H1 (cell line): ENCODE measurements at regions not wholly inside any gene's neighbourhood (a gene's known extent, or its start where the extent isn't known, plus 50 kb on each side); places are given as distances from the start of the nearest gene placed in this dataset.

Source experiments
- CTCF ChIA-PET: fragments of 300-600 bp; sonication (Branson Sonifier 250); formaldehyde crosslinking; loops from one replicate; lab custom pipeline; 2021; ENCODE audit not compliant: partially characterized antibody; lab: Charles Lee
- POLR2A ChIA-PET: fragments of 300-600 bp; sonication (Branson Sonifier 250); formaldehyde crosslinking; loops from one replicate; lab custom pipeline; 2021; ENCODE audit warnings: inconsistent platforms; ENCODE audit not compliant: partially characterized antibody; lab: Charles Lee
- DNase-seq, 2 experiments: peaks; one replicate each; pipeline versions ENCODE4 v3.0.0 to v3.0.0-alpha.2; 2010 to 2022; ENCODE audit warnings: low spot score in 2 of 2, low read depth in 1 of 2, mixed read lengths in 1 of 2
- FAIRE-seq: peaks from 2 replicates; lab custom pipeline; 2011; peaks lifted over from hg19 to GRCh38; lab: Jason Lieb, UNC
- H2AFZ ChIP-seq: 2 replicates; pipeline ENCODE4 v1.8.1; 2012; ENCODE audit warnings: low read length, inconsistent platforms
- H2AK5ac ChIP-seq: 2 replicates; pipeline ENCODE4 v1.6.1; 2013; ENCODE audit warnings: low read depth, low read length
- H2BK120ac ChIP-seq: replicated peaks from 2 replicates; pipeline ENCODE3; 2013; ENCODE audit warnings: low read depth, low read length, inconsistent platforms
- H2BK12ac ChIP-seq: 2 replicates; pipeline ENCODE4 v1.6.1; 2013; ENCODE audit warnings: low read depth, low read length
- H2BK15ac ChIP-seq: 2 replicates; pipeline ENCODE4 v1.6.1; 2013; ENCODE audit warnings: low read length
- H2BK20ac ChIP-seq: 2 replicates; pipeline ENCODE4 v1.6.1; 2013; ENCODE audit warnings: low read length
- H2BK5ac ChIP-seq: 2 replicates; pipeline ENCODE4 v1.6.1; 2013; ENCODE audit warnings: low read depth, low read length
- H3K14ac ChIP-seq: 2 replicates; pipeline ENCODE4 v1.6.1; 2013; ENCODE audit warnings: inconsistent platforms; ENCODE audit not compliant: insufficient read length
- H3K18ac ChIP-seq: 2 replicates; pipeline ENCODE4 v1.6.1; 2013; ENCODE audit warnings: low read length; ENCODE audit errors: extremely low read depth
- H3K23ac ChIP-seq: 2 replicates; pipeline ENCODE4 v1.6.1; 2013; ENCODE audit warnings: inconsistent platforms; ENCODE audit not compliant: insufficient read length
- H3K23me2 ChIP-seq: 2 replicates; pipeline ENCODE4 v1.6.1; 2013; ENCODE audit warnings: low read depth, low read length
- H3K27ac ChIP-seq: 2 replicates; pipeline ENCODE4 v1.6.1; 2011; ENCODE audit warnings: low read depth, low read length, inconsistent platforms
- H3K27me3 ChIP-seq, 4 experiments: replicated peaks in 1 of 4; 1 replicate in 1 of 4; 2 replicates in 3 of 4; pipeline versions ENCODE4 v1.6.1 to v1.8.1; 2011 to 2013; ENCODE audit warnings: low read length in 3 of 4, mild to moderate bottlenecking in 3 of 4, inconsistent platforms in 2 of 4, mixed read lengths in 2 of 4, moderate library complexity in 1 of 4; ENCODE audit not compliant: control insufficient read depth in 3 of 4, insufficient read depth in 3 of 4; ENCODE audit errors: extremely low read depth in 1 of 4
- H3K36me3 ChIP-seq, 4 experiments: 2 replicates each; pipeline versions ENCODE4 v1.6.1 to v1.8.1; 2011 to 2013; ENCODE audit warnings: mild to moderate bottlenecking in 4 of 4, low read length in 3 of 4, moderate library complexity in 2 of 4, control low read depth in 1 of 4, inconsistent platforms in 1 of 4; ENCODE audit not compliant: insufficient read depth in 4 of 4, control insufficient read depth in 2 of 4
- H3K4ac ChIP-seq: replicated peaks from 2 replicates; pipeline ENCODE3; 2013; ENCODE audit warnings: low read length, low read depth, mixed read lengths, inconsistent platforms; ENCODE audit not compliant: insufficient read length
- H3K4me1 ChIP-seq, 4 experiments: replicated peaks in 1 of 4; 1 replicate in 1 of 4; 2 replicates in 3 of 4; pipeline versions ENCODE4 v1.6.1 to v1.8.1; 2011 to 2013; ENCODE audit warnings: low read length in 3 of 4, inconsistent platforms in 2 of 4, mixed read lengths in 1 of 4; ENCODE audit not compliant: insufficient read depth in 4 of 4, control insufficient read depth in 3 of 4
- H3K4me2 ChIP-seq, 2 experiments: 2 replicates each; pipeline versions ENCODE4 v1.6.1 to v1.8.1; 2011 to 2013; ENCODE audit warnings: low read depth in 2 of 2, low read length in 2 of 2, control low read depth in 1 of 2, inconsistent platforms in 1 of 2, mild to moderate bottlenecking in 1 of 2; ENCODE audit not compliant: insufficient read depth in 1 of 2
- H3K4me3 ChIP-seq, 4 experiments: fragments of 200-600, 300-600 bp in 1 of 4; sonication (generic), shearing (Covaris generic), sonication (Bioruptor Twin) in 1 of 4; 2 replicates each; pipeline versions ENCODE4 v1.5.1 to v1.8.1; 2011 to 2016; ENCODE audit warnings: low read length in 4 of 4, low read depth in 3 of 4, control low read depth in 2 of 4, inconsistent platforms in 2 of 4, mild to moderate bottlenecking in 2 of 4, mixed read lengths in 1 of 4, moderate library complexity in 1 of 4; ENCODE audit not compliant: insufficient read depth in 2 of 4; ENCODE audit errors: extremely low read depth in 1 of 4
- H3K56ac ChIP-seq: replicated peaks from 2 replicates; pipeline ENCODE3; 2013; ENCODE audit warnings: low read depth, mild to moderate bottlenecking, mixed read lengths, low read length, inconsistent platforms; ENCODE audit not compliant: insufficient read length
- H3K79me1 ChIP-seq: 2 replicates; pipeline ENCODE4 v1.6.1; 2013; ENCODE audit warnings: low read depth, low read length, control low read depth
- H3K79me2 ChIP-seq, 2 experiments: 2 replicates each; pipeline versions ENCODE4 v1.6.1 to v1.8.1; 2012 to 2013; ENCODE audit warnings: low read length in 2 of 2, mild to moderate bottlenecking in 2 of 2, inconsistent platforms in 1 of 2; ENCODE audit not compliant: insufficient read depth in 2 of 2, control insufficient read depth in 1 of 2
- H3K9ac ChIP-seq, 4 experiments: replicated peaks in 1 of 4; 1 replicate in 1 of 4; 2 replicates in 3 of 4; pipeline versions ENCODE4 v1.6.1 to v1.8.1; 2011 to 2013; ENCODE audit warnings: low read depth in 3 of 4, low read length in 3 of 4, control low read depth in 2 of 4, mild to moderate bottlenecking in 2 of 4, moderate library complexity in 2 of 4, inconsistent platforms in 1 of 4; ENCODE audit errors: extremely low read depth in 1 of 4
- H3K9me3 ChIP-seq, 2 experiments: 2 replicates each; pipeline versions ENCODE4 v1.6.1 to v1.8.1; 2012 to 2013; ENCODE audit warnings: mild to moderate bottlenecking in 2 of 2, moderate library complexity in 2 of 2, control low read depth in 1 of 2, inconsistent platforms in 1 of 2, low read depth in 1 of 2, low read length in 1 of 2, mixed read lengths in 1 of 2; ENCODE audit not compliant: insufficient read depth in 2 of 2
- H4K20me1 ChIP-seq, 2 experiments: replicated peaks in 1 of 2; 2 replicates each; pipeline versions ENCODE3 to v1.8.1; 2011 to 2013; ENCODE audit warnings: inconsistent platforms in 2 of 2, low read length in 2 of 2, mild to moderate bottlenecking in 1 of 2; ENCODE audit not compliant: insufficient read depth in 2 of 2, control insufficient read depth in 1 of 2
- H4K5ac ChIP-seq: 2 replicates; pipeline ENCODE4 v1.6.1; 2013; ENCODE audit warnings: low read length, low read depth, mixed read lengths, inconsistent platforms; ENCODE audit not compliant: insufficient read length
- H4K8ac ChIP-seq: 2 replicates; pipeline ENCODE4 v1.8.0; 2013; ENCODE audit warnings: mild to moderate bottlenecking, moderate library complexity, low read length, inconsistent platforms; ENCODE audit not compliant: insufficient read depth; ENCODE audit errors: extremely low read depth
- H4K91ac ChIP-seq: replicated peaks from 2 replicates; pipeline ENCODE3; 2013; ENCODE audit warnings: low read length, mixed read lengths, inconsistent platforms; ENCODE audit not compliant: insufficient read length
- CEBPB ChIP-seq: IDR thresholded peaks from 2 replicates; pipeline ENCODE4 v1.6.1; 2012; ENCODE audit warnings: low read depth, low read length
- GABPA ChIP-seq: IDR thresholded peaks from 2 replicates; pipeline ENCODE4 v1.6.1; 2011; ENCODE audit warnings: mild to moderate bottlenecking, low read length, moderate library complexity, borderline replicate concordance; ENCODE audit not compliant: insufficient read depth
- WGBS, 2 experiments: shearing (Covaris generic) in 1 of 2; methylation state at CpG; one replicate each; pipeline versions ENCODE4 v1.1.6 to v1.1.7; 2013 to 2015; ENCODE audit warnings: low lambda C conversion rate in 2 of 2, mixed read lengths in 2 of 2, inconsistent platforms in 1 of 2, low coverage in 1 of 2, missing lambda C conversion rate in 1 of 2; ENCODE audit not compliant: insufficient replicate concordance in 2 of 2, insufficient coverage in 1 of 2, insufficient read length in 1 of 2; ENCODE audit errors: extremely low coverage in 1 of 2, missing lambda C conversion rate in 1 of 2; 5-methylcytosine and 5-hydroxymethylcytosine counted together

DNA sequence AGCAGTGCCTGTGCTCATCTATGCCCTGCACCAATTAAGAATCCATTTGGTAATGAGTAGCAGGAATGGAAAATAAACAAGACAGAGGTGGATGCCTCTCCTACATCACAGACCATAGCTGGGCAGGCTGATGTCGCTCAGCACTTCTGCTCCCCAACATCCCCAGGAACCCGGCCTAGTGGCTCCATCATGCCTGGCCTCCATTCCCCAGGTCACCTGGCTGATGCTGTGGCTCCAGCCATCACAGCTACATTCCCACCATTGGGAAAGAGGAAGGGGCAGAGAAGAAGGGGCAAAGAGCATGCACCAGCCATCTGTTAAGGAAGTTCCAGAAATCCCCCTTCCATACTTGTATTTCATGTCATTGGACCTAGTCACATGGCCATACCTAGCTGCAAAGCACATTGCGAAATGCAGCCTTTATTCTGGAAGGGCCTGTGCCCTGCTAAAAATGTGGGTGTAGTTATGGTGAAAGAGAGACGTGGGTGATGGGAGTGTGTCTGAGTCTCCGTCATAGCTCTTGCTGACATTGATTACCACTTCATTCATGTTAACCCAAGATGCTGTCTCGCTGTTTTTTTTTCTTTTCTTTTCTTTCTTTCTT is 86.1 kb upstream of the ADAMTS2 start:
- Histone ChIP-seq H3K79me2 (no peaks in the 10 kb centered on the region), H2BK15ac (no peak overlapping the region), H3K27me3 (no peaks in the 10 kb centered on the region; a peak in 1 of 7 replicates), H4K20me1 (no peaks in the 10 kb centered on the region), H3K36me3 (no peaks in the 10 kb centered on the region), H3K14ac (no peak overlapping the region), H3K56ac (no peak overlapping the region), H2BK20ac (no peak overlapping the region), H3K4ac (no peak overlapping the region), H3K18ac (no peak overlapping the region), H2AFZ (no peak overlapping the region), H2BK120ac (no peak overlapping the region), H3K4me3 (no peak overlapping the region), H3K4me2 (no peak overlapping the region), H2BK12ac (no peak overlapping the region), H2AK5ac (no peak overlapping the region), H3K9me3 (peaks cover 0 to 6% of the 10 kb centered on the region in 2 experiments; a peak in 1 of 4 replicates), H3K23me2 (no peaks in the 10 kb centered on the region), H3K23ac (no peak overlapping the region), H3K9ac (no peak overlapping the region), H3K79me1 (no peaks in the 10 kb centered on the region), H3K27ac (no peak overlapping the region), H4K8ac (no peak overlapping the region), H2BK5ac (no peak overlapping the region), H3K4me1 (no peaks in the 10 kb centered on the region; a peak in 1 of 7 replicates), H4K91ac (no peak overlapping the region), H4K5ac (no peak overlapping the region)
- no peak for FAIRE-seq
- WGBS, 2 experiments = 79% methylated on average over 5 of the region's 6 CpGs; no CpG with 5 or more reads in 1 of the 2 experiments
- ChIA-PET CTCF (no interaction called here), POLR2A (no interaction called here)
- no peak for DNase-seq
- TF ChIP-seq GABPA (no peak), CEBPB (0 out of 2 replicates have a peak, but pooled peaks have one; percentile 43)
